H9 (cell line): ENCODE measurements at regions not wholly inside any gene's neighbourhood (a gene's known extent, or its start where the extent isn't known, plus 50 kb on each side); places are given as distances from the start of the nearest gene placed in this dataset.

Source experiments
- DNase-seq: peaks from one replicate; pipeline ENCODE4 v3.0.0-alpha.2; 2017
- H2AFZ ChIP-seq: one replicate; pipeline ENCODE4 v1.6.1; 2013; ENCODE audit warnings: mild to moderate bottlenecking, low read length, control low read depth, moderate library complexity
- H2AK5ac ChIP-seq: 2 replicates; pipeline ENCODE4 v1.6.1; 2013; ENCODE audit warnings: low read length, control low read depth, mixed read lengths; ENCODE audit not compliant: insufficient read length
- H2BK120ac ChIP-seq: one replicate; pipeline ENCODE4 v1.6.1; 2013; ENCODE audit warnings: low read depth, mild to moderate bottlenecking, low read length, control low read depth, inconsistent platforms; ENCODE audit not compliant: poor library complexity, severe bottlenecking
- H2BK12ac ChIP-seq: 2 replicates; pipeline ENCODE4 v1.6.1; 2013; ENCODE audit warnings: low read length, control low read depth, mixed read lengths, low read depth; ENCODE audit not compliant: insufficient read length
- H2BK15ac ChIP-seq: 2 replicates; pipeline ENCODE4 v1.6.1; 2013; ENCODE audit warnings: low read depth, low read length, control low read depth
- H2BK20ac ChIP-seq: one replicate; pipeline ENCODE4 v1.6.1; 2013; ENCODE audit warnings: low read depth, mild to moderate bottlenecking, low read length, control low read depth, inconsistent platforms; ENCODE audit not compliant: poor library complexity, severe bottlenecking
- H2BK5ac ChIP-seq: 2 replicates; pipeline ENCODE4 v1.6.1; 2013; ENCODE audit warnings: low read length, control low read depth, mixed read lengths; ENCODE audit not compliant: insufficient read length
- H3K14ac ChIP-seq: 2 replicates; pipeline ENCODE4 v1.6.1; 2013; ENCODE audit warnings: low read length, control low read depth; ENCODE audit not compliant: insufficient read depth
- H3K18ac ChIP-seq: 2 replicates; pipeline ENCODE4 v1.6.1; 2013; ENCODE audit warnings: low read depth, mild to moderate bottlenecking, mixed read lengths, low read length, control low read depth; ENCODE audit not compliant: insufficient read length
- H3K23ac ChIP-seq: 2 replicates; pipeline ENCODE4 v1.6.1; 2013; ENCODE audit warnings: low read length, control low read depth, mixed read lengths, low read depth; ENCODE audit not compliant: insufficient read length
- H3K23me2 ChIP-seq: 2 replicates; pipeline ENCODE4 v1.6.1; 2013; ENCODE audit warnings: low read depth, mild to moderate bottlenecking, mixed read lengths, low read length, control low read depth; ENCODE audit not compliant: insufficient read length, poor library complexity, severe bottlenecking
- H3K27ac ChIP-seq: 2 replicates; pipeline ENCODE4 v1.5.1; 2013; ENCODE audit warnings: low read length, control low read depth, mixed read lengths, low read depth; ENCODE audit not compliant: insufficient read length
- H3K27me3 ChIP-seq: 2 replicates; pipeline ENCODE4 v1.6.1; 2013; ENCODE audit warnings: low read length, control low read depth, inconsistent platforms; ENCODE audit not compliant: insufficient read depth
- H3K4ac ChIP-seq: 2 replicates; pipeline ENCODE4 v1.6.1; 2013; ENCODE audit warnings: low read depth, mild to moderate bottlenecking, control low read depth, inconsistent platforms, low read length, moderate library complexity
- H3K4me1 ChIP-seq: 2 replicates; pipeline ENCODE4 v1.6.1; 2013; ENCODE audit warnings: low read length, control low read depth, inconsistent platforms; ENCODE audit not compliant: insufficient read depth
- H3K4me2 ChIP-seq: 2 replicates; pipeline ENCODE4 v1.6.1; 2013; ENCODE audit warnings: low read length, control low read depth, mixed read lengths; ENCODE audit not compliant: insufficient read length, insufficient read depth
- H3K56ac ChIP-seq: 2 replicates; pipeline ENCODE4 v1.6.1; 2013; ENCODE audit warnings: low read depth, mild to moderate bottlenecking, mixed read lengths, low read length, control low read depth; ENCODE audit not compliant: insufficient read length
- H3K79me1 ChIP-seq: 2 replicates; pipeline ENCODE4 v1.6.1; 2013; ENCODE audit warnings: low read depth, mild to moderate bottlenecking, moderate library complexity, low read length, control low read depth, inconsistent platforms; ENCODE audit not compliant: insufficient read depth, poor library complexity, severe bottlenecking
- H3K79me2 ChIP-seq: 2 replicates; pipeline ENCODE4 v1.6.1; 2013; ENCODE audit warnings: low read length, control low read depth, inconsistent platforms; ENCODE audit not compliant: insufficient read depth
- H3K9ac ChIP-seq: 2 replicates; pipeline ENCODE4 v1.6.1; 2013; ENCODE audit warnings: low read length, control low read depth, mixed read lengths; ENCODE audit not compliant: insufficient read length; ENCODE audit errors: extremely low read depth
- H3K9me3 ChIP-seq: one replicate; pipeline ENCODE4 v1.6.1; 2013; ENCODE audit warnings: low read depth, low read length, inconsistent platforms; ENCODE audit not compliant: control insufficient read depth
- H3T11ph ChIP-seq: one replicate; pipeline ENCODE4 v1.6.1; 2013; ENCODE audit warnings: mild to moderate bottlenecking, low read length, control low read depth, inconsistent platforms
- H4K20me1 ChIP-seq: one replicate; pipeline ENCODE4 v1.6.1; 2013; ENCODE audit not compliant: control insufficient read depth, insufficient read length, insufficient read depth
- H4K5ac ChIP-seq: 2 replicates; pipeline ENCODE4 v1.6.1; 2013; ENCODE audit warnings: low read depth, mild to moderate bottlenecking, mixed read lengths, low read length, control low read depth; ENCODE audit not compliant: insufficient read length
- H4K8ac ChIP-seq: replicated peaks from 2 replicates; pipeline ENCODE4 v1.6.1; 2013; ENCODE audit warnings: low read length, control low read depth, mixed read lengths, low read depth; ENCODE audit not compliant: insufficient read length
- H4K91ac ChIP-seq: 2 replicates; pipeline ENCODE4 v1.6.1; 2013; ENCODE audit warnings: low read depth, mild to moderate bottlenecking, moderate library complexity, mixed read lengths, low read length, control low read depth; ENCODE audit not compliant: insufficient read length
- H3K27ac Mint-ChIP-seq, 3 experiments: 2 replicates in 2 of 3; 3 replicates in 1 of 3; pipeline ENCODE4 v1.8.0; 2020 to 2021; ENCODE audit warnings: mixed read lengths in 3 of 3, mild to moderate bottlenecking in 1 of 3, moderate library complexity in 1 of 3
- H3K27me3 Mint-ChIP-seq: 2 replicates; pipeline ENCODE4 v1.8.0; 2021; ENCODE audit warnings: low read depth, mild to moderate bottlenecking, moderate library complexity, mixed read lengths
- H3K36me3 Mint-ChIP-seq, 3 experiments: 2 replicates in 2 of 3; 3 replicates in 1 of 3; pipeline ENCODE4 v1.8.0; 2020 to 2021; ENCODE audit warnings: low read depth in 3 of 3, mixed read lengths in 3 of 3; ENCODE audit not compliant: insufficient read depth in 1 of 3
- H3K4me1 Mint-ChIP-seq, 2 experiments: 2 replicates each; pipeline ENCODE4 v1.8.0; 2020; ENCODE audit warnings: mixed read lengths in 2 of 2
- H3K4me3 Mint-ChIP-seq, 2 experiments: 2 replicates in 1 of 2; 3 replicates in 1 of 2; pipeline ENCODE4 v1.8.0; 2020 to 2021; ENCODE audit warnings: mild to moderate bottlenecking in 2 of 2, mixed read lengths in 2 of 2, moderate library complexity in 1 of 2
- H3K9me3 Mint-ChIP-seq, 2 experiments: 2 replicates in 1 of 2; 3 replicates in 1 of 2; pipeline ENCODE4 v1.8.0; 2020; ENCODE audit warnings: mild to moderate bottlenecking in 2 of 2, mixed read lengths in 2 of 2, moderate library complexity in 1 of 2
- CTCF ChIP-seq: fragments of 200-600 bp; sonication (generic); conservative IDR thresholded peaks from 3 replicates; pipeline ENCODE4 v1.8.0; 2021; ENCODE audit warnings: antibody characterized with exemption, mild to moderate bottlenecking
- WGBS: extraction: QIAGEN DNeasy Blood & Tissue Kit; methylation state at CpG from one replicate; pipeline ENCODE4 v1.1.7; 2013; ENCODE audit warnings: missing lambda C conversion rate, low lambda C conversion rate, mixed read lengths; ENCODE audit not compliant: insufficient read length; ENCODE audit errors: extremely low coverage; 5-methylcytosine and 5-hydroxymethylcytosine counted together

GRCh38 chr7:131117439-131117838 is 210.2 kb upstream of the MKLN1 start:
- no CpG with 5 or more reads among the region's 1 CpG for WGBS
- Histone ChIP-seq H3T11ph (no peak overlapping the region), H3K9me3 (peaks cover 14% of the 10 kb centered on the region), H4K8ac (no peak overlapping the region), H3K23ac (no peak overlapping the region), H3K23me2 (no peaks in the 10 kb centered on the region), H3K4ac (no peak overlapping the region), H2BK20ac (no peak overlapping the region), H3K27me3 (no peaks in the 10 kb centered on the region), H2AK5ac (no peak overlapping the region), H3K14ac (no peak overlapping the region), H3K9ac (no peak overlapping the region), H4K5ac (no peak overlapping the region), H4K91ac (no peak overlapping the region), H3K4me1 (no peaks in the 10 kb centered on the region), H2BK12ac (no peak overlapping the region), H3K18ac (no peak overlapping the region), H4K20me1 (no peaks in the 10 kb centered on the region), H3K27ac (no peak overlapping the region), H3K4me2 (no peak overlapping the region), H3K79me1 (no peaks in the 10 kb centered on the region), H3K79me2 (no peaks in the 10 kb centered on the region), H2AFZ (no peak overlapping the region), H2BK15ac (no peak overlapping the region), H2BK120ac (no peak overlapping the region), H2BK5ac (no peak overlapping the region), H3K56ac (no peak overlapping the region)
- Mint-ChIP-seq H3K9me3 (peaks cover 33 to 34% of the 10 kb centered on the region in 2 experiments), H3K27me3 (peaks cover 12% of the 10 kb centered on the region), H3K36me3 (peaks cover 22 to 33% (median 24%) of the 10 kb centered on the region in 3 experiments), H3K4me1 (no peaks in the 10 kb centered on the region), H3K4me3 (no peak overlapping the region), H3K27ac (no peak overlapping the region)
- no peak for TF ChIP-seq CTCF
- no peak for DNase-seq
